ENCODE measurements at regions not wholly inside any gene's neighbourhood (a gene's known extent, or its start where the extent isn't known, plus 50 kb on each side); places are given as distances from the start of the nearest gene placed in this dataset.

DNA sequence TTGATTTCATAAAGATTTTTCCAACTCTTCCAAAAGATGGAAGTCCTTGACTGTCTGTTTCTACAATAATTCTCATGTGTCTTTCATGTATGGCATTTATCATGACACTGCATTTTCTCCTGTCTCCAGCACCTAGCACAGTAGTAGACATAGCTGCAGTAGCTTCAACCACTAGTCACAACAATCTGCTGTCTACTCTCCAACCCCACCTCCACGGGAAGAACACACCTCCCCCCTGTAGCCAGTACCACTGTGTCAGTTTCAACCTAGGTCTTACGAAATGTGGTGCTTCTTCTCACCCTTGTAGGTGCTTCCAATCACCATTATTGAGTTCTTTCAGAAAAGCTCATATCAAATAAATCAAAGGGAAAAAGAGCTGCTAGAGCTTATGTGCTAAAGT is 425.1 kb upstream of the ADAMTS5 start:
- no peaks in the 10 kb centered on the region for H3K36me3 ChIP-seq
- no peak overlapping the region for H3K27ac ChIP-seq
- DNase-seq (ENCODE audit: low spot score), result no peak
- no peaks in the 10 kb centered on the region for H3K27me3 ChIP-seq (replicated peaks; ENCODE audit: insufficient read depth)
- no peaks in the 10 kb centered on the region for H3K9me3 ChIP-seq
- TF ChIP-seq, protein P1, sequence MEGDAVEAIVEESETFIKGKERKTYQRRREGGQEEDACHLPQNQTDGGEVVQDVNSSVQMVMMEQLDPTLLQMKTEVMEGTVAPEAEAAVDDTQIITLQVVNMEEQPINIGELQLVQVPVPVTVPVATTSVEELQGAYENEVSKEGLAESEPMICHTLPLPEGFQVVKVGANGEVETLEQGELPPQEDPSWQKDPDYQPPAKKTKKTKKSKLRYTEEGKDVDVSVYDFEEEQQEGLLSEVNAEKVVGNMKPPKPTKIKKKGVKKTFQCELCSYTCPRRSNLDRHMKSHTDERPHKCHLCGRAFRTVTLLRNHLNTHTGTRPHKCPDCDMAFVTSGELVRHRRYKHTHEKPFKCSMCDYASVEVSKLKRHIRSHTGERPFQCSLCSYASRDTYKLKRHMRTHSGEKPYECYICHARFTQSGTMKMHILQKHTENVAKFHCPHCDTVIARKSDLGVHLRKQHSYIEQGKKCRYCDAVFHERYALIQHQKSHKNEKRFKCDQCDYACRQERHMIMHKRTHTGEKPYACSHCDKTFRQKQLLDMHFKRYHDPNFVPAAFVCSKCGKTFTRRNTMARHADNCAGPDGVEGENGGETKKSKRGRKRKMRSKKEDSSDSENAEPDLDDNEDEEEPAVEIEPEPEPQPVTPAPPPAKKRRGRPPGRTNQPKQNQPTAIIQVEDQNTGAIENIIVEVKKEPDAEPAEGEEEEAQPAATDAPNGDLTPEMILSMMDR (IDR thresholded peaks at IDR 0.05), result no peak
- no peak for ATAC-seq (ENCODE audit: insufficient number of reproducible peaks, low FRiP score, low read depth)
- no peak overlapping the region for H3K4me3 ChIP-seq
- H3K4me1 ChIP-seq (ENCODE audit: control insufficient read depth in 1 of 2, low read depth in 2 of 2), result peaks cover 20 to 27% of the 10 kb centered on the region in 2 donors

DNA sequence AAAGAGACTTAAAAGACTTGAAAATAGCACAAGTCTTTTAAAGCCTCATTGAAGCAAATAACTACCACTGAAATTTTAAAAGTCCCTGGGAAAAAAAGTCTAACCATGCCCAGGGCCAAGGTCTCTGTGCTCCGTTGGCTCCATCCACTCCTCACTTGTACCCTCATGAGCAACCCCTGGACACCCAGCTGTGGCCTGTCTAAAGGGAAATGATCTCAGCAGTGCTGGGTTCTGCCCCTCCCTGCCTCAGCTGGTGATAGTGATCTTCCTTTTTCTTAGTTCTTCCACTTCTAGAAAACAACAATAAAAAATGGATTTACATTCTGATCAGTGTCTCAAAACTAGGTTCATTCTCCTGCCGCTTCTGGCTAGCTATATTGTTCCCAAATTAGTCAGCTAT is 423.5 kb upstream of the ADAMTS5 start:
- no peaks in the 10 kb centered on the region for H3K27me3 ChIP-seq (replicated peaks; ENCODE audit: insufficient read depth)
- TF ChIP-seq, protein P1 (IDR thresholded peaks at IDR 0.05), result no peak
- no peak for DNase-seq (ENCODE audit: low spot score)
- no peak for ATAC-seq (ENCODE audit: insufficient number of reproducible peaks, low FRiP score, low read depth)
- H3K4me3 ChIP-seq, result no peak overlapping the region
- no peaks in the 10 kb centered on the region for H3K9me3 ChIP-seq
- no peaks in the 10 kb centered on the region for H3K36me3 ChIP-seq
- H3K27ac ChIP-seq, result no peak overlapping the region
- H3K4me1 ChIP-seq (ENCODE audit: control insufficient read depth in 1 of 2, low read depth in 2 of 2), result peaks cover 20 to 27% of the 10 kb centered on the region in 2 donors

DNA sequence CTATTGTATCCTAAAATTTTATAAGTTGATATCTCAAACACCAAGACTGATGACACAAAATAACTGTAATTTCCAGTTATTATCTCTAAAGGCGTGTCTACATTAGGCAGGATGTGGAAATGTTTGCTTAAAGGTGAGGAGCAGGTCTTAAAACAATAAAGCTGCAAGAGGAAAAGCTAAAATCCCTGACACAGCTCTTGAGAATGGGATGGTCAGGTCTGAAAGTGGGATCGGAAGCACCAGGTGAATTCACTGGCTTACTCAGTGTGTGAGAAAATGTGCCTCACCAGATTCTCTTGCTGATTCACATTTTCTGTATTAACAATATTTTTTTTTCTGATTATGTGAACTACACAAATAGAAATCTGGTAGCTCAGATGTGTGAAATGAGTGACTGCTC is 421.9 kb upstream of the ADAMTS5 start:
- H3K27me3 ChIP-seq (replicated peaks; ENCODE audit: insufficient read depth), result no peaks in the 10 kb centered on the region
- ATAC-seq (ENCODE audit: insufficient number of reproducible peaks, low FRiP score, low read depth) (no peak), DNase-seq (ENCODE audit: low spot score) (no peak)
- H3K9me3 ChIP-seq, result no peaks in the 10 kb centered on the region
- no peak overlapping the region for H3K4me3 ChIP-seq
- TF ChIP-seq, protein P1 (IDR thresholded peaks at IDR 0.05), result no peak
- H3K4me1 ChIP-seq (ENCODE audit: control insufficient read depth in 1 of 2, low read depth in 2 of 2), result peaks cover 12 to 13% of the 10 kb centered on the region in 2 donors
- no peaks in the 10 kb centered on the region for H3K36me3 ChIP-seq
- no peak overlapping the region for H3K27ac ChIP-seq

DNA sequence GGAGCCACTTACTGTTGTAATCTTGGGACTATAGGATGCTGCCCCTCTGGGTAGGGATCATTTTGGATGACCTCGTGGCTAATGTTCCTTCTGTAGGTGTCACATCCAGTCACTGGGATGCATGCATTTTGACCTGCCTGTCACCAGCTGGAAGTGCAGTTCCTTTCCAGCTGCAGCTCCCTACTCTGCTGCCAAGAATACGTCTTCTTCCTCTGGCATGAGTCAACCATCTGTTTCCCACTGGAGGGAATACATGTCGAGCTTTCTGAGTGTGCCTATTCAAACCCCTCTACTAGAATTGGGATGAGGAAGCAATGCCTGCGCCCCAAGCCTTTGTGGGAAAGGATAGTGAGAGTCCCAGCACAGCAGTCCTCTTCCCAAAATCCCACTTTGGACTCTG is 415.5 kb upstream of the ADAMTS5 start:
- ATAC-seq (ENCODE audit: insufficient number of reproducible peaks, low FRiP score, low read depth) (no peak), DNase-seq (ENCODE audit: low spot score) (no peak)
- no peaks in the 10 kb centered on the region for H3K9me3 ChIP-seq

DNA sequence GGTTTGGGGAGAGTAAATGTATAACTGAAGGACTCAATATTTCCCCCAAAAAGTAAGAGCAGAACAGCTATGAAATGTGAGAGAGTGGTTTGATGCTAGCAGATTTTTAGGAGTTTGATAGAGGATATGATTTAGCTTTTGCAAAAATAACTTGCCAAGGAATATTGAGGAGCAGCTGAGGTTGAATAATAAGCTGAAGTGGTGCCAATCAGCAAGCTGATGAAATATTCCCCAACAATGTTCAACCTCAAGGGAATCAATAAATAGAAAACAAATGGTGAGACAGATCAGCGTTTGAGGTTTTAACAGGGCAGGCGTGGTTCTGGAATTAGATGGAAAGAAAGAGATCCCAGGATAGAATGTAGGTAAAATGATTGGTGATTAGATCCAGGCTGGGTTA is 413.4 kb upstream of the ADAMTS5 start:
- no peaks in the 10 kb centered on the region for H3K36me3 ChIP-seq
- no peak overlapping the region for H3K27ac ChIP-seq
- no peak overlapping the region for H3K4me3 ChIP-seq
- no peaks in the 10 kb centered on the region for H3K9me3 ChIP-seq
- ATAC-seq (ENCODE audit: insufficient number of reproducible peaks, low FRiP score, low read depth) (no peak), DNase-seq (ENCODE audit: low spot score) (no peak)
- TF ChIP-seq, protein P1 (IDR thresholded peaks at IDR 0.05), result no peak
- H3K27me3 ChIP-seq (replicated peaks; ENCODE audit: insufficient read depth), result no peaks in the 10 kb centered on the region
- H3K4me1 ChIP-seq (ENCODE audit: control insufficient read depth in 1 of 2, low read depth in 2 of 2), result no peaks in the 10 kb centered on the region

More for the DNA sequence above, 415.5 kb upstream of the ADAMTS5 start:
- Histone ChIP-seq H3K27ac (no peak overlapping the region), H3K4me1 (ENCODE audit: control insufficient read depth in 1 of 2, low read depth in 2 of 2) (no peaks in the 10 kb centered on the region), H3K4me3 (no peak overlapping the region), H3K27me3 (replicated peaks; ENCODE audit: insufficient read depth) (no peaks in the 10 kb centered on the region), H3K36me3 (no peaks in the 10 kb centered on the region)
- TF ChIP-seq, protein P1 (IDR thresholded peaks at IDR 0.05), result no peak

Measured in thoracic aorta (tissue), 2 donors.